GM21717 (cell line): ENCODE measurements at regions not wholly inside any gene's neighbourhood (a gene's known extent, or its start where the extent isn't known, plus 50 kb on each side); places are given as distances from the start of the nearest gene placed in this dataset.

Experiments
- ATAC-seq: cut with Tn5 transposase; IDR thresholded peaks from one replicate; pipeline ENCODE4 v1.9.1; 2021; ENCODE audit warnings: mild to moderate bottlenecking, moderate library complexity; ENCODE audit not compliant: unreplicated experiment

GRCh38 chr3:135460273-135460672 lies 505.3 kb upstream of the PPP2R3A start:
- no peak for ATAC-seq

- no peak for ATAC-seq
Measured at GRCh38 chr3:135471911-135472310, 493.6 kb upstream of the PPP2R3A start.

- ATAC-seq, result no peak
Measured at GRCh38 chr3:135473449-135473848, 492.1 kb upstream of the PPP2R3A start.

DNA sequence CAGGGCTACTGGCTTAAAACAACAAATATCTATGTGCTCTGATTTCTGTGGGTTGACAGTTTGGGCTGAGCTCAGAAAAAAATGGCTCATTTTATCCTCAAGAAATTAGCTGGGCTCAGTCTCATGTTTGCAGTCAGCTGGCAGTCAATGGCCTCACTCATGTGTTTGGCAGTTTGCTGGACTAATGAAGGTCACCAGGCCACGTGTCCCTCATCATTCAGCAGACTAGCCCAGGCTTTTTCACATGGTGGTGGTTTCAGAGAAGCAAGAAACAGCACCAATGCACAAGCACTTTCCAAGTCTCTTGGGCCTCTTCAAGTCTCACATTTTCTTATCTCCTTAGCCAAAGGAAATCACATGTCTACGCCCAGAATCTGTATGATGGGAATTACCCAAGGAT lies 478.3 kb upstream of the PPP2R3A start:
- ATAC-seq, result no peak

DNA sequence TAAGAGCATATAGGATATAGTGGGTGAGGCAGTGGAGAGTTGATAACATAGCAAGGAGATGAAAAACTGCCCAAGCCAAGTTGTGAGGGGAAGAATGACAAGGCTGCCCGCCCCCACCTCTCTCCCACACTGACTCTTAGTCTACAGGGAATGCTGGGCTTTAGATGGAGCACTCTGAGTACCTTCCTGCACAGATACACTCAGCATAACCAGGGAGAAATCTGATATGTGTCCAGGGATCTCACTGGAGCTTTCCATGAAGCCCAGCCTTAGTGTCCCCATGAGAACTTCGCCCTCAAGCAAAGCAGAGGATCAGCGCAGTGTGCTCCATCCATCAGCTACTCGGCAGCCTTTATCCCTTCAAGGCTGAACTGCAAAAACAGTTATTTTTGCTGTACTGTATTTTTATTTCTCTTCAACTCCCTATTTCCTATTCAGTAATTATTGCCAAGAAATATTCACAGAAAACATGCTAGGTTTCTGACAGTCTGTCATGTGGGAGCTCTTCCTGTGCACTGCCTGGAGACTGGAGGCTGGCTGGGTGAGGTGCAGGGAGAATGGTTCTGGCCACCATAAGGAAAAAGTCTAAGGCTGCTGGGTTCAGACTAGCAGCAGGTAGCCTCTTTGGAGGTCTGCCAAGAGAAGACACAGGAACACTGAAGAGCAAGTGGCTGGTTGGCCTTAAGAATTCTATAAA lies 475.2 kb upstream of the PPP2R3A start:
- ATAC-seq, result no peak

DNA sequence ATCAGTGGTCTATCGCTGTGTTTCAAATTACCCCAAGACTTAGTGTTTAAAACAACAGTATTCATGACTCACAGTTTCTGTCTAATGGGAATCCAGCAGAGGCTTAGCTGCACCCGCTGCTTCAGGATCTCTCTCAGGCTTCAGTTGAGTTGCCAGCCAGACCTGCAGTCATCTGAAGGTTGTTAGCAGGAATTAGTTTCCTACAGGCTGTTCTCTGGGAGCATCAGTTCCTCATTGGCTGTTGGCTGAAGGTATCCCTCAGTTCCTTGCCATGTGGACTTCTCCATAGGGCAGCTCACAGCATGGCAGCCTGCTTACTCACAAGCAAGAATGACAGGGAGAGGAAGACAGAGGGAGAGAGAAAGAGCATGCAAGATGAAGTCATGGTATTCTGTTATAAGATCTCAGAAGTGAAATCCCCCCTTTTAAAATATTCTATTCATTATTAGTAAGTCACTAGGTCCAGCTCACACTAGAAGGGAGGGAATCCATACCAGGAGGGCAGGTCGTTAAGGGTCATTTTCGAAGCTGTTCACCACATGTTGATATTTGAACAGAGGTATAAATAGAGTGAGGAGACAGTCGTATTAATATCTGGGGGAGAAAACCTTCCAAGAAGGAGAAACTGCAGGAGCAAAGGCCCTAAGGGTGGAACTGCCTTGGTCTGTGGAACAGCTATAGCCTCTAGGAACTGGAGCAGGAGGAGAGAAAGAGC lies 473.9 kb upstream of the PPP2R3A start:
- ATAC-seq, result no peak

DNA sequence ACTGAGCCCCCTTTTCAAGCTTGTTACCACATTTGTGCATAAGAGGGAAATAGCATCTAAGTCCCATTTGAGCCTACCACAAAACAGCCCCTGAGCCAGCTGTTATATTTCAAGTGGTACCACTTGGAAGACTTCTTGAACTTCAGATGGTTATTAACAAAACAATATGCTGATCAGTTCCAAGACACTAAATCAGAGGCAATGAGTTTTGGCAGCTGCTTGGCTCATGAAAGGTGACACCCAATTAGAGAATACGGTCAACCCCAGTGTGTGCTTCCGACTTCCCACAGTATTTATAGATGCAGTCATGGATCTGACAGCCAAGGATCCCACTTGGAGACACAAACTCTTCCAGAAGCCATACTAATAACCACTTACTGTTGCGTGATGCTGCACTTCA lies 469.6 kb upstream of the PPP2R3A start:
- no peak for ATAC-seq

- ATAC-seq, result no peak
Measured at GRCh38 chr3:135497979-135498378, 467.5 kb upstream of the PPP2R3A start.

- ATAC-seq, result no peak
Measured at GRCh38 chr3:135499426-135499825, 466.1 kb upstream of the PPP2R3A start.

- no peak for ATAC-seq
Measured at GRCh38 chr3:135500034-135500433, 465.5 kb upstream of the PPP2R3A start.

DNA sequence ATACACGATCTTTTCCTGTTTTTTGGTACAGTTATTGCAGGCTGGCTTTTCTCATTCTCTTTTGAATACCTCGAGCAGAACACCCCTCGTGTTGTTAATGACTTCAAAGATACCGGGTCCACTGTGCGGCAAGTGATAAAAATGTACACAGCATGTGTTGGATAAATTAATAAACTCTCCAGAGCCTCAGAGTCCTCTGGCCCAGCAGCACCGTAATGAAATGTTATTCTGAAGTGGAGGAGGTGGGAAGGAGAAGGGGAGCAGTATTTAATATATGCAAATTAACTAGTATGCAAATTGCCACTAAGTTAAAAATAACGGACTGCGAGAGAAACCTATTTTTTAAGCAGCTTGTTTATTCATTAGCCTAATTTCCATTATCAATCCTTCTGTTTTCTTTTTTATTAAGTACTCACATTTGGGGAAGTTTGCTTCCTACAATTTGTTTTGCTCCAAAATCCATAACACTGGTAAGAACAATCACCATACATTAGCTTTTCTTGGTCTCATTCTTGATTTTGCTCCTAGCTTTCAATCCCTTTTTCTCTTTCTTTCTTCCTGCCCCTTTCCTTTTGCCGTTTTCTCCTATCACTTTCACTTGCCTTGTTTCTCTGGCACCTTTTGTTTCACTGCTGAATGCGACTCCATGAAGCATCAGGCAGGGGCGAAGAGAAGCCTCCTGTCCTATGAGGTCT lies 462.3 kb upstream of the PPP2R3A start:
- ATAC-seq, result no peak

- peak; percentile 84 for ATAC-seq
Measured at GRCh38 chr3:135503760-135504686, 461.5 kb upstream of the PPP2R3A start.

GRCh38 chr3:135513106-135514059 lies 452.1 kb upstream of the PPP2R3A start:
- no peak for ATAC-seq

DNA sequence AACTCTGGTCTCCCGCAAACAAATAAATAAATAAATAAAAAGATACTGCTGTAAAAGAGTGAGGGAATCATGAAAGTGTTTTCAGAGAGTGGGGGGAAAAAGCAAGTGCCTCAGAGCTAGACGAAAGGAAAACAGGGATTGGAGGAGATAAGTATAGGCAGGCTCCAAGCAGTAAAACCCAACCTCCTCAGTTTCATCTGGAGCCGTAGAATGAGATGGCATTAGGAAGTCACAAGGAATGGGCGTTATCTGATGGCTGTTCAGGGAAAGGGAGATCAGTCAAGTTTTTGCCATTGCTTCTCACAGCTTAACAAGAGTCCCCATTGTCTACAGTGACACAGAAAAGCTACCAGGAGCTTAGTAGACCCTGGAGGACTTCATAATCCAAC lies 451.5 kb upstream of the PPP2R3A start:
- ATAC-seq, result no peak

DNA sequence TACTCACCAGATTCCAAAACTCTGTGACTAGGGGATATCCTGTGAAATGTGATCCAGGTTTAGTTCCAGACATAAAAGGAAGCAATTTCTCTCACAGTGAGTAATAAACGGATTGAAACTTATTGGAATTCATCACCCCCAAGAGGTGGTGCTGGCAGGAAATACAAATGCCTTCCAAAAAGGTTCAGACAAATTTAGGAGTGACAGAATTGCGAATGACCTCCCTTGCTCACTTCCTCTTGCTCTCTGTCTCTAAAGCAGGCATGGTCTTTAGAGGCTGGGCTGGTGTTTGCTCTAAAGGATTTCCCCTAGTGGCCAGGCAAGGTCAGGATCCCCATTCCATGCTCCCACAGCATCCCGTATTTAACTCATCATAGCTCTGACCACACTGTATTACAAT lies 449.4 kb upstream of the PPP2R3A start:
- ATAC-seq, result no peak

GRCh38 chr3:135528413-135529015 lies 437.0 kb upstream of the PPP2R3A start:
- ATAC-seq, result no peak

- no peak for ATAC-seq
Measured at GRCh38 chr3:135532021-135532420, 433.5 kb upstream of the PPP2R3A start.

- ATAC-seq, result no peak
Measured at GRCh38 chr3:135538123-135538522, 427.4 kb upstream of the PPP2R3A start.

- no peak for ATAC-seq
Measured at GRCh38 chr3:135539351-135539750, 426.2 kb upstream of the PPP2R3A start.
